IPS-20b (cell line): ENCODE measurements at regions not wholly inside any gene's neighbourhood (a gene's known extent, or its start where the extent isn't known, plus 50 kb on each side); places are given as distances from the start of the nearest gene placed in this dataset.

Experiments
- H3K27ac ChIP-seq: one replicate; pipeline ENCODE4 v1.5.1; 2013; ENCODE audit warnings: low read length
- H3K27me3 ChIP-seq: 2 replicates; pipeline ENCODE4 v1.6.1; 2013; ENCODE audit warnings: mild to moderate bottlenecking, low read length, inconsistent platforms; ENCODE audit not compliant: insufficient read depth
- H3K36me3 ChIP-seq: 2 replicates; pipeline ENCODE4 v1.6.1; 2013; ENCODE audit warnings: low read depth, mild to moderate bottlenecking, inconsistent platforms, low read length, moderate library complexity; ENCODE audit not compliant: insufficient read depth
- H3K4me1 ChIP-seq: 2 replicates; pipeline ENCODE4 v1.6.1; 2013; ENCODE audit warnings: mild to moderate bottlenecking, control low read depth, inconsistent platforms, low read length, moderate library complexity; ENCODE audit not compliant: insufficient read depth
- H3K4me3 ChIP-seq: 2 replicates; pipeline ENCODE4 v1.5.1; 2013; ENCODE audit warnings: mild to moderate bottlenecking, low read length, inconsistent platforms
- H3K9ac ChIP-seq: 2 replicates; pipeline ENCODE4 v1.6.1; 2013; ENCODE audit warnings: low read depth, mild to moderate bottlenecking, inconsistent platforms, low read length, moderate library complexity
- H3K9me3 ChIP-seq: 2 replicates; pipeline ENCODE4 v1.6.1; 2013; ENCODE audit warnings: mild to moderate bottlenecking, low read depth, low read length, inconsistent platforms; ENCODE audit not compliant: insufficient read depth

- no peaks in the 10 kb centered on the region for H3K27me3 ChIP-seq
- H3K36me3 ChIP-seq: no peaks in the 10 kb centered on the region
- no peaks in the 10 kb centered on the region for H3K9me3 ChIP-seq
- H3K9ac ChIP-seq: no peak overlapping the region
- H3K27ac ChIP-seq: no peak overlapping the region
- no peaks in the 10 kb centered on the region for H3K4me1 ChIP-seq
- H3K4me3 ChIP-seq: no peak overlapping the region
Observed at GRCh38 chr14:29078810-29079522, 312.4 kb downstream of the FOXG1 start.

DNA sequence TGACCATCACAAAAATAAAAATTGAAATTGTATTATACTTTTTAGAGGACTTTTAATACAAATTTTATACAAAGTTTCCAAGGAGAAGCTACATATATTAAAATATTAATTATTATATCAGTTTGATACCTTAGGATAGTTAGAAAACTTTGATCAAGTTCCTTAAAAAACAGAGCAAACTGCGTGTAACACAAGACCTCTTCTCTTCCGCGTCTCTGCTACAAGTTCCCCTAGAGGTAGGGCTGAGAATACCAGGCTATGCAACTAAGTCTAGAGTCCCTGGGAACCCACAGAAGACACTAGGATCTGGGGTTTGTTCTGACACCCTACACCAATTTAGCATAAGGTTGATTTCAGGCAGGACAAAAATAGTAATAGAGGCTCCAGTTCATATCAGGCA is 319.0 kb downstream of the FOXG1 start:
- Histone ChIP-seq H3K4me1 (no peaks in the 10 kb centered on the region), H3K9ac (no peak overlapping the region), H3K36me3 (no peaks in the 10 kb centered on the region), H3K27ac (no peak overlapping the region), H3K9me3 (no peaks in the 10 kb centered on the region), H3K4me3 (no peak overlapping the region), H3K27me3 (no peaks in the 10 kb centered on the region)

GRCh38 chr14:29089849-29090248 is 323.3 kb downstream of the FOXG1 start:
- Histone ChIP-seq H3K36me3 (no peaks in the 10 kb centered on the region), H3K4me3 (no peak overlapping the region), H3K27me3 (no peaks in the 10 kb centered on the region), H3K4me1 (no peaks in the 10 kb centered on the region), H3K9me3 (no peaks in the 10 kb centered on the region), H3K27ac (no peak overlapping the region), H3K9ac (no peak overlapping the region)

DNA sequence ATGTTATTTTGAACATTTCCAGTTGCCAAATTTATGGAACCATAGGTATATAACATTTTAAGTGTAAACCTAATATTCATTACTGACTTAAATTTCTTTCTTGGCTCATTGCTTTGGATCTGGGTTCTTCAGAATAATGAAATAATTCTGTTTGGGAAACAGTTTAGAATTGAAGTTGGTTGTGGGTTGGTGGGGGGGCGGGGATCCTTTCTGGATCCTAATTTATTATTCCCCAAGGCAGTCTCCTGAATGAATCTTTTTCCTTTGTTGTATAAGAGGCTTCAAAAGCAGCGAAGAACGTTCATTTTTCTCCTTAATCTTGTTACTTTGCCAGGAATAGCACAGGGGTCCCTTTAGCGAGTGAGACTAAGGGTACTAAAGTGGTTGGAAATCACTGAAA is 325.5 kb downstream of the FOXG1 start:
- Histone ChIP-seq H3K4me3 (no peak overlapping the region), H3K27me3 (no peaks in the 10 kb centered on the region), H3K36me3 (no peaks in the 10 kb centered on the region), H3K4me1 (no peaks in the 10 kb centered on the region), H3K9ac (no peak overlapping the region), H3K27ac (no peak overlapping the region), H3K9me3 (no peaks in the 10 kb centered on the region)

DNA sequence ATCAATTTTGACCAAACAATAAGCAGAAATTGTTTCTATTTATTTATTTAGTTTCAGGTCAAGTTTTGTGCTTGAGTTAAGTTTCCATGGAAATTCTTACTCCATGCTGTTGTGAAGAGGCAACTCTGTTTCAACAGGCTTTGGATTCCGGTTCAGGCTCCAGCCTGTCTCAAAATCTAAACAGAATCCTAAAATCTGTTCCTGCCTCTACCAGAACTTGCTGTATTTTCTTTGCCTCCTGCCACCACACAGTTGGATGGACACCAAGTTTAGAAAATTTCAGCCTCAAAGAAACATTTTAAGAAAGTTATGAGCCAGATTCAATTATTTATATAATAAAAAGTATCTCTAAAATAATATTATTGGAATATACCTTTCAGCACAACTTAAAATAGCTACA is 330.9 kb downstream of the FOXG1 start:
- no peak overlapping the region for H3K27ac ChIP-seq
- no peaks in the 10 kb centered on the region for H3K27me3 ChIP-seq
- H3K9ac ChIP-seq: no peak overlapping the region
- H3K4me1 ChIP-seq: no peaks in the 10 kb centered on the region
- H3K36me3 ChIP-seq: no peaks in the 10 kb centered on the region
- no peaks in the 10 kb centered on the region for H3K9me3 ChIP-seq
- H3K4me3 ChIP-seq: no peak overlapping the region

GRCh38 chr14:29098656-29099055 is 332.1 kb downstream of the FOXG1 start:
- no peak overlapping the region for H3K9ac ChIP-seq

DNA sequence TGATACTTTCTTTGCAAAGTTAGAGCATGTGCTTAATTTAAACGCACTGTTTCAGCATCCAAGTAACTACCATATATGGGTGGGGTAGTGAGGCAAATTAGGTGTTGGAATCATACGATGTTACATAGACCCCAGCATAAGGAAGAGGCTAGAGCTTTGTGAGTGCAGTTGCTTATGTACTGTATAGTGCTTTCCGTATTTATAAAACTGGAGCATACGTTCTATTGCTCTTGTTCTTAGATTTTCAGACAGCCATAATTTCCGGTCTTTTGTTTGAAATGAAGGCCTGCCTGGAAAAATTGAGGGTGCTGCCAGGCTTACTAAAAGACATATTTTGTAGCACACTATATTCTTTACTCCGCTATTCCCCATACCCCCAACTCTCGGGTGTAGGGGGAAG is 335.7 kb downstream of the FOXG1 start:
- H3K9me3 ChIP-seq: no peaks in the 10 kb centered on the region
- H3K9ac ChIP-seq: no peak overlapping the region
- no peak overlapping the region for H3K4me3 ChIP-seq

More at GRCh38 chr14:29098656-29099055, 332.1 kb downstream of the FOXG1 start:
- Histone ChIP-seq H3K4me3 (no peak overlapping the region), H3K36me3 (no peaks in the 10 kb centered on the region), H3K9me3 (no peaks in the 10 kb centered on the region), H3K27me3 (no peaks in the 10 kb centered on the region), H3K4me1 (no peaks in the 10 kb centered on the region), H3K27ac (no peak overlapping the region)

DNA sequence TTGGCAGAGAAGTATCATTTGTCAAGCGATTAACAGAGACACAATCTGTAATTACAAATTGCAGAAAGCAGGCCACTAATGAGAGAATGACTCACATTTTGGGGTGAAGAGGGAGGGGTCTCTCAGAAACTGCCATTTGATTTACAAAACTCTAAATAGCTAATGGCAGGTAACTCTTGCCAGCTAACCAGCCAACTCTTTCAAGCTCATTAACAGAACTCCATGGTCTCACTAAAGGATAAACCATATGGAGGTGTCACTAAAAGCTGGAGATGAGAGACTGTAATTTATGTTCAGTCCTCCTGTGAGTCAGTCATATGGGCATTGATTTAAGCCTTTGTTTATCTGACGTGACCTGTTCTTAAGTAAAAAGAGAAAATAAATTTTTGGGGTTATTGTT is 336.4 kb downstream of the FOXG1 start:
- H3K4me1 ChIP-seq: no peaks in the 10 kb centered on the region
- no peak overlapping the region for H3K27ac ChIP-seq
- H3K27me3 ChIP-seq: no peaks in the 10 kb centered on the region
- H3K4me3 ChIP-seq: no peak overlapping the region
- no peak overlapping the region for H3K9ac ChIP-seq
- H3K9me3 ChIP-seq: no peaks in the 10 kb centered on the region
- H3K36me3 ChIP-seq: no peaks in the 10 kb centered on the region

More for the DNA sequence above, 335.7 kb downstream of the FOXG1 start:
- Histone ChIP-seq H3K27me3 (no peaks in the 10 kb centered on the region), H3K27ac (no peak overlapping the region), H3K4me1 (no peaks in the 10 kb centered on the region), H3K36me3 (no peaks in the 10 kb centered on the region)

DNA sequence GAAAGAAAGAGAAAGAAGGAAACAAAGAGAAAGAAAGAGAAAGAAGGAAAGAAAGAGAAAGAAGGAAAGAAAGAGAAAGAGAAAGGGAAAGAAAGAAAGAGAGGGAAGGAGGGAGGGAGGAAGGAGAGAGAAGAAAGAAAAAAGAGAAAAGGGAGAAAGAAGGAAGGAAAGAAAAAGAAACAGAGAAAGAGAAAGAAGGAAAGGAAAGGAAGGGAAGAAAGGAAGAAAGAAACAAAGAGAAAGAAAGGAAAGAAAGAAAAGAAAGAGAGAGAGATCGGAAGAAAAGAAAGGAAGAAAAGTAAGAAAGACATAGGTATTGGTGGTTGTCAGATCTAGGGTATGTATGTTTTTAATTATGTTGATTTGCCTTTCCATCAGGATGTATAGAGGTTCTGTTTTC is 342.3 kb downstream of the FOXG1 start:
- no peaks in the 10 kb centered on the region for H3K9me3 ChIP-seq
- H3K9ac ChIP-seq: no peak overlapping the region
- H3K4me3 ChIP-seq: no peak overlapping the region
- no peaks in the 10 kb centered on the region for H3K27me3 ChIP-seq
- H3K36me3 ChIP-seq: no peaks in the 10 kb centered on the region
- no peaks in the 10 kb centered on the region for H3K4me1 ChIP-seq
- H3K27ac ChIP-seq: no peak overlapping the region

- Histone ChIP-seq H3K9me3 (no peaks in the 10 kb centered on the region), H3K4me1 (no peaks in the 10 kb centered on the region), H3K36me3 (no peaks in the 10 kb centered on the region), H3K27me3 (no peaks in the 10 kb centered on the region), H3K9ac (no peak overlapping the region), H3K27ac (no peak overlapping the region), H3K4me3 (no peak overlapping the region)
Observed at GRCh38 chr14:29109589-29109988, 343.0 kb downstream of the FOXG1 start.

DNA sequence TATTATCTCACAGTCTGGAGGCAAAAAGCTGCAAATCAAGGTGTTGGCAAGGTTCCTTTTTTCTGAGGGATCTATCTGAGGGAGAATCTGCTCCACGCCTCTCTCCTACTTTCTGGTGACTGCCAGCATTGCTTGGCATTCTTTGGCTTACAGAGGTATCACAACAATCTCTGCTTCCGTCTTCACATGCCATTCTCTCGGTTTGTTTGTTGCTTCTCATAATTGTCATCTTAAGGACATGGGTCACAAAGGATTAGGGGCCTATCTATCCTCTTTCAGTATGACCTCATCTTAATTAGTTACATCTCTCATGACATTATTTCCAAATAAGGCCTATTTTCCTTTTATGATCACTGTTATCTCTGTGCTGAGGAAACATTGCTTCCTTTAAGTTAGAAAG is 345.0 kb downstream of the FOXG1 start:
- H3K27ac ChIP-seq: no peak overlapping the region
- no peak overlapping the region for H3K9ac ChIP-seq

GRCh38 chr14:29123017-29123416 is 356.4 kb downstream of the FOXG1 start:
- no peak overlapping the region for H3K27ac ChIP-seq
- no peaks in the 10 kb centered on the region for H3K9me3 ChIP-seq
- H3K9ac ChIP-seq: no peak overlapping the region
- no peak overlapping the region for H3K4me3 ChIP-seq
- H3K27me3 ChIP-seq: no peaks in the 10 kb centered on the region
- no peaks in the 10 kb centered on the region for H3K36me3 ChIP-seq
- no peaks in the 10 kb centered on the region for H3K4me1 ChIP-seq

More for the DNA sequence above, 345.0 kb downstream of the FOXG1 start:
- no peaks in the 10 kb centered on the region for H3K36me3 ChIP-seq
- no peaks in the 10 kb centered on the region for H3K27me3 ChIP-seq
- H3K4me1 ChIP-seq: no peaks in the 10 kb centered on the region
- H3K9me3 ChIP-seq: no peaks in the 10 kb centered on the region
- no peak overlapping the region for H3K4me3 ChIP-seq
